ENCODE measurements at regions not wholly inside any gene's neighbourhood (a gene's known extent, or its start where the extent isn't known, plus 50 kb on each side); places are given as distances from the start of the nearest gene placed in this dataset.
A peak's percentile ranks its signal among the peaks of the same experiment; 100 is the strongest.
"Not testable (repeated sequence)": the region's sequence is repeated elsewhere in the genome, so short reads cannot be mapped to it uniquely, and the experiment has no call there.

DNA sequence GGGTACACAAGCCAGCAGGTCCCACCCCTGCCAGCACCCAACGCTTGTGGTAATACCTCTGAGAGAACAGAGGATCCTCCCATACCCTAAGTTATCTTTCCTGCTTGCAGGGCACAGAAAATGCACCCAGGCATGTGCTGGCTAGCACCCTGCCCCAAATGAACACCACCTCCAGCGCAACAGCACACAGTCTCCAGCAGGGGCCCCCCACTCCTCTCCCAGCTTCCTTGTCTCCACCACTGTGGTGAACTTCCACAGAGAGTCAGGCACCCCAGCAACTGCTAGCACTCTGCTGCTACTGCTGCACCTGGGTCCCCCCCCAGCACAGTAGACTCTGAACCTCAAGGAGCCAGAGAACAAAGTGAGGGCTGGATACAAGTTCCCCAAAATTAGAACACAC, 216.8 kb upstream of the CNTNAP5 start:
- DNase-seq (ENCODE audit: low read depth) = peak; percentile 5

DNA sequence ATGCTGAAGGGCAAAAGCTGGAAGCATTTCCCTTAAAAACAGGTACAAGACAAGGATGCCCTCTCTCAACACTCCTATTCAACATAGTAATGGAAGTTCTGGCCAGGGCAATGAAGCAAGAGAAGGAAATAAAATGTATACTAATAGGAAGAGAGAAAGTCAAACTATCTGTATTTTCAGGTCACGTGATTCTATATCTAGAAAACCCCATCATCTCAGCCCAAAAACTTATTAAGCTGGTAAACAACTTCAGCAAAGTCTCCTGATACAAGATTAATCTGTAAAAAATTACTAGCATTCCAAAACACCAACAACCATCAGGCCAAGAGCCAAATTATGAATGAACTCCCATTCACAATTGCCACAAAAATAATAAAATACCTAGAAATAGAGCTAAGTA, 213.2 kb upstream of the CNTNAP5 start:
- DNase-seq (ENCODE audit: low read depth) = no peak

DNA sequence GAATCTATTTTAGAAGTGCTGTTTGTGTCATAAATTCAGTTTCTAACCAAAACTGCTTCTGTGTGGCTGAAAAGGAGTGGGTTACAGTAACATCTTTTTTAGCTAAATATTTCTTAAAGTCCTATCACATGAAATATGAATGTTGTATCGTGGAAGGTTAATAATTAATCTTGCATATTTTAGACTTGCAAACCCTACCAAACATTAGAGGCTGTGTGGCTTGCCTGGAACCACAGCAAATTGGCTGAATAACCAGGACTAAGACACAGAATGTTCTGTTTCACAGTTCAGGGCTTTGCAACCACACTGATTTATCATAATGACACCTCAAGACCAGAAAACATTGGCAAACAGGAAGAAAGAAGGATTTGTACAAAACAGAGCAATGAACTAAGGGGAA, 208.9 kb upstream of the CNTNAP5 start:
- no peak for DNase-seq (ENCODE audit: low read depth)

DNA sequence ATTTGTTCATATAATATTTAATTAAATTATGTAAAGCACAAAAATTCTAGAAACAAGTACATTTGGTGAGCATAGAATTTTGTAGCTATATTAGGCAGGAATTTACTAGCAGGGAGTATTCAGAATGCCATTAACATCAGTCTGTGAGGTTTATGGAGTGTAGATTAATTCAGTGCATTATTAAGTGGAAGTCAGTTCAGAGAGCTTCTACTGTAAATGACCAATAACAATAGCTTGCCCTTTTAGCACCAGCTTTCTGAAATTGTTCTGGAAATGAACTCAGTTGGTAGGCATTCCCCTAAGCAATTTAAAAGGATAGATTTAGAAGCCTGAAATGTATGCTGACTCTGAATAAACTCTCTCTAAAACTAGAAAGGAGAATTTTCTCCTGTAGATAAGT, 208.2 kb upstream of the CNTNAP5 start:
- no peak for DNase-seq (ENCODE audit: low read depth)

DNA sequence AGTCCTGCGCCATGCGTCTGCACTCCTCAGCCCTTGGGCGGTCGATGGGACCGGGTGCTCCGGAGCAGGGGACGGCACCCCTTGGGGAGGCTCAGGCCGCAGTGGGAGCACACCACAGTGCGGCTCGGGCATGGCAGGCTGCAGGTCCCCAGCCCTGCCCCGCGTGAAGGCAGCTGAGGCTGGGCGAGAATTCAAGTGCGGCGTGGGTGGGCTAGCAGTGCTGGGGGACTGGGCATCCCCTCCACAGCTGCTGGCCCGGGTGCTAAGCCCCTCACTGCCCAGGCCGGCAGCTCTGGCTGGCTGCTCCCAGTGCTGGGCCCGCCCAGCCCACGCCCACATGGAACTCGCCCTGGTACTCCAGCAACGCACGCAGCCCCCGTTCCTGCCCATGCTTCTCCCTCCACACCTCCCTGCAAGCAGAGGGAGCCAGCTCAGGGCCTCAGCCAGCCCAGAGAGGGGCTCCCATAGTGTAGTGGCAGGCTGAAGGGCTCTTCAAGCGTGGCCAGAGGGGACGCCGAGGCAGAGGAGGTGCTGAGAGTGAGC, 198.3 kb upstream of the CNTNAP5 start:
- no peak for DNase-seq (ENCODE audit: low read depth)

DNA sequence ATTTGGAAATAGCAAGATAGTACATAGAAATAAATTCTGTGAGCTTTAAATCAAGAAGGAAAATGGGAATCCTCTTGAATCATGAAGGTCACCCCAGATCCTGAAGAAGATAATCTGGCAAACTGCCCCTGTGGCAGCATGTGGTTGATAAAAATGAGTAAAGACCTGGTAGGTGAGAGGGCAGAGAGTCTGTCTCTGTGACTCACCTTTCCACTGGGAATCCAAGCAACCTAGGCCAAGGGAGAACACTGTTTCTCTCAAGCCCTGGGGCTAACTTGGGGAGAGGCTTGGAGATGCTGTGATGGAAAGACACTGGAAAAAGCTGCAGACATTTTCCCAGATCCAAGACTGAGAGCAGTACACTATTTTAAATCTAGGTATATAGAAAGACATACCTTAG, 185.8 kb upstream of the CNTNAP5 start:
- no peak for DNase-seq (ENCODE audit: low read depth)

DNA sequence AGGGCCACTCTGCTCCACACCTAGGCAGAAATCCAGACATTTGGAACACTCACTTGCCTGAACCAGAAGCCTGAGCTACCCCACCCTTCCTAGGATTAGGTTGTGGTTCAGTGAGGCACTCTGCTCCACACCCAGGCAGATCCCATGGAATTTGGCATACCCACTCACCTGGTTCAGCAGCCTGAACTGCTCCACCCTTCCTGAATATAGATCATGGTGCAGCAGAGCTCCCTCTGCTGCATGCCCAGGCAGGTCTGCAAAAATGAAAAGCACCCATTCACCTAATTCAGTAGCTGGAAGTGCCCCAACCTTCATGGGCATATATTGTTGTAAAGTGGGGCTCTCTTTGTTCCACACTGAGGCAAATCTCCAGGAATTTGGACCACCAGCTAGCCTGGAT, 185.1 kb upstream of the CNTNAP5 start:
- no peak for DNase-seq (ENCODE audit: low read depth)

DNA sequence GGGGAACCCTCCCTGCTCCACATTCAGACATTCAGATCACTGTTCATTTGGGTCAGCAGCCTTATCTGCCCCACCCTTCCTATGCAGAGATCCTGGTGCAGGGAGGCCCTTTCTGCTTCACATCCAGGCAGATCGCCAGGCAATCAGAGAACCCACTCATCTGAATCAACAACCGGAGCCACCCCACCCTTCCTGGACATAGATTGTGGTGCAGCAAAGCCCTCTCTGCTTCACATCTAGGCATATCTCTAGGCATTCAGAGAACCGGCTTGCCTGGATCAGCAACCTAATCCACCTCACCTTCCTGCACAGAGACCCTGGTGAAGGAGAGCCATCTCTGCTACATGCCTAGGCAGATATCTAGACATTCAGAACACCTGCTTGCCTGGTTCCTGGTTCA, 184.5 kb upstream of the CNTNAP5 start:
- DNase-seq (ENCODE audit: low read depth) = no peak

DNA sequence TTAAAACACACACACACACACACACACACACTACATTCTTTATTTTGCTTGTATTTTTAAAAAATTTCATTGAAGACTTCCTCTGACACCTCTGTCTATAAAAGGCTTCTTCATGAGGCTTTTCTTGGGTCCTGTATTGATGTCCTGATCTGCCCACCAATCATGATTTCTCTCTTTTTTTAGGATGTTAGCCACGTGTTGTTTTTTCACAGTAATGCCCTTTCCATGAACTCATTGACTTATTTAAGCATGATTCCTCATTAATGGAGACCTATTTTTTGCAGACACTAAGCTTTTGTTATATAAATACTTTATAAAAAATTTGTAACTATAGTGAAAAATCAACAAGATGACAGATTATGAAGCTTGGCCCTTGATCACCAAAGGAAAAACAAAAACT, 173.8 kb upstream of the CNTNAP5 start:
- no peak for DNase-seq (ENCODE audit: low read depth)

DNA sequence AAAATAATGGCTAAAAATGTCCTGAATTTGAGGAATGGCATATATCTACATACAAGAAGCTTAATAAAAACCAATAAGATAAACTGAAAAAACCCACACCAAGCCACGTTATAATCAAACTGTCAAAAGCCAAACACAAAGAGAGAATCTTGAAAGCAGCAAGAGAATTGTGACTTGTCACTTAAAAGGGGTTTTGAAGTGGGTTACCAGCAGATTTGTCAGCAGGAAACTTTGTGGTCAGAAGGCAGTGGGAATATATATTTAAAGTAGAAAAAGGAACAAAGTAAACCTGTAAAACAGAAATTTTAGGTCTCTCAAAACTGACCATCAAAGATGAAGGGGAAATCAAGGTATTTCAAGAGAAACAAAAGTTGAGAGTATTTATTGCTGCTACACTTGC, 171.9 kb upstream of the CNTNAP5 start:
- no peak for DNase-seq (ENCODE audit: low read depth)

DNA sequence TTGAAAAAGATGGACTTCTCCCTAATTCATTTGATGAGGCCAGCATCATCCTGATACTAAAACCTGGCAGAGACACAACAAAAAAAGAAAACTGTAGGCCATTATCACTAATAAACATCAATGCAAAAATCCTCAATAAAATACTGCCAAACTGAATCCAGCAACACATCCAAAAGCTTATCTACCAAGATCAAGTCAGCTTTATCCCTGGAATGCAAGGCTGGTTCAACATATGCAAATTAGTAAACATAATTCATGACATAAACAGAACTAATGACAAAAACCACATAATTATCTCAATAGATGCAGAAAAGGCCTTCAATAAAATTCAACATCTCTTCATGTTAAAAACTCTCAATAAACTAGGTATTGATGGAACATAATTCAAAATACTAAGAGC, 166.1 kb upstream of the CNTNAP5 start:
- not testable (repeated sequence) for DNase-seq (ENCODE audit: low read depth)

DNA sequence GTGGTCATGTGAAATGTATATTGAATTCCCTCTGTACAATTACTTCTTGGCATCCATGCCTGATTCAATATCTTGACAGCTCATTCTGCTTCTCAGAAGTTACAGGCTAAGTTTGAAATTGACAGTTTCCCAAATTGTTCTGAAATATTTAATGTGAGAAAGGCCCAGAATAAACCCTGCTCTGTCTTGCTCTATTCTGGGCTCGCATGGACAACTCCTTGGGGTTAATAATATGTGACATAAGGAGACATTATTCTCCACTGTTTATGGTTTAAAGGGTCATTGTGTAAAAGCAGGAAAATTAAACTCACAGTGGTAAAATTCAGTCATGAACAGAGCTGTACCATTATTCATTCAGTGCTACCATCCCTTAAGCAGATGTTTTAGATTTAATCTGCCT, 160.7 kb upstream of the CNTNAP5 start:
- no peak for DNase-seq (ENCODE audit: low read depth)

DNA sequence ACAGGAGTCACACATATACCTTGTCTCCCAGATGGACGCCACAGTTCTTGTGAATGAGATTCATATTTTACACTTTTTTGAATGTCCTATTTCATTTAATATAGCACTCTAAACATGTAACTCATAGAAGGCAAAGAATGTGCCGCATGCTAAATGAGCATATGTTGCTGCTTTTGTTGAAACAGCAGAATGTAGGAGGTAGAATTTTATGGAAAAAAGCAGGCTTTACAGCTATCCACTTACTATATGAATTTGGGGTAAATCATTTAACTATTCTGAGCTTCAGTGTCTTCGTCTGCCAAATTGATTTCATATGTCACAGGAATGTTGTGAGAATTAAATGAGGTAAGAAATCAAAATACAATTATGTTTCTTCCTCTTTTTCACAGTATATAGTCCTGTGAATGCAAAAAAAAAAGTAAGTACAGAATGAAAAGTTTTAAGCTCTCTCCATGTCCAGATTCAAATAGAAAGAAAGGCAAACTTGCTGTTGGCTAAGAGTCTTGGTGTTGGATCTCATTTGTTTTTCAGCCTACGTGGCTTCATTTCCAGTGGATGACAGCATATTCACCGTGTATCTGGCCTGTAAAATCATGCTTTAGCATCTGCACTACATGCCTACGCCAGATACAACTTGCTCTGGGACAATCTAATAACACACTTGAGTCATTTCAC, 154.7 kb upstream of the CNTNAP5 start:
- DNase-seq (ENCODE audit: low read depth) = no peak

DNA sequence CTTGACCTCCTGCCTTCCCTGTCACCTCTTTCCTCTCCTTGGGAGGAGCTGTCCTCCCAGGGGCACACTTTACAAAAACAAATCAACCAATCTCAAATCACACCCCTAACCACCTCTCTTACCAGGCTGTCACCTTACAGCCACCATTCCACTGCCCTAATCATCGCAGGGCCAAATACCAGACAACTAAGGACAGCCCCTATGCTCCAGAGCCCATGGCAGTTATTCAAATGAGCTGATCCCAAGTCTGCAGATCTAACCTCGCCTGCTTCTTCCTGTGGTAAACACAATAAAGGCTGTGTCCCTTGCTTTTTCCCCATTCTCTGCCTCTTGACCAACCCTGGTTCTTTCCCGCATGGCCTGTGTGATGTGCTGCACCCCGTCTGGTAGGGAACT, 154.2 kb upstream of the CNTNAP5 start:
- DNase-seq (ENCODE audit: low read depth) = no peak

DNA sequence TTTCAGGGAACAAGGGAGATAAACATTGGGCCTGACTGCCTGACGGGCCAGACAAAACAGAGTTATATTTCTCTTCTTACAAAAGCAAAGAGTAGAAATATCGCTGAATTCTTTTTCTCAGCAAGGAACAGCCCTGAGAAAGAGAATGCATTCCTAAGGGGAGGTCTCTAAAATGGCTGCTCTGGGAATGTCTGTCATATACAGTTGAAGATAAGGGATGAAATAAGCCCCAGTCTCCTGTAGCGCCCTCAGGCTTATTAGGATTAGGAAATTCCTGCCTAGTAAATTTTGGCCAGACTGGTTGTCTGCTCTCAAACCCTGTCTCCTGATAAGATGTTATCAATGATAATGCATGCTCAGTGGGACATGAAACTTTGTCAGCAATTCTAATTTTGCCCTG, 134.9 kb upstream of the CNTNAP5 start:
- DNase-seq (ENCODE audit: low read depth) = no peak

DNA sequence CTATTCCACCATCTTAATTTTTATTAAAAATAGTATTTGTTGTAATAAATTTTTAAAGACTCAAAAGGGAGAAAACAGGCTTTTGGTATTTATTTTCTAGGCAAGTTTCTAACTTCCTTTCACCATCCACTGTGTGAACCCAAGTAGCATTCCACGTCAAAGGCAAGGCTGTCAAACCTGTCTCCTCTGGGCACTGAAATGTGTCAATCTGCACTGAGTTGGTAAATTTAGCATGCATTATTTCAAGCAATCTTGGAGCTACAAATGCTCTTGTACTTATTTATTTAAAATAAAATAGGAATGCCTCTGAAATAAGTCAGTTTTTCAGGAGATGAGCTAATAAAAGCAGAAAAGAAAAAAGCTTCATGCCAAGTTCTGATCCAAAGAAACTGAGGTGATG, 130.9 kb upstream of the CNTNAP5 start:
- no peak for DNase-seq (ENCODE audit: low read depth)

DNA sequence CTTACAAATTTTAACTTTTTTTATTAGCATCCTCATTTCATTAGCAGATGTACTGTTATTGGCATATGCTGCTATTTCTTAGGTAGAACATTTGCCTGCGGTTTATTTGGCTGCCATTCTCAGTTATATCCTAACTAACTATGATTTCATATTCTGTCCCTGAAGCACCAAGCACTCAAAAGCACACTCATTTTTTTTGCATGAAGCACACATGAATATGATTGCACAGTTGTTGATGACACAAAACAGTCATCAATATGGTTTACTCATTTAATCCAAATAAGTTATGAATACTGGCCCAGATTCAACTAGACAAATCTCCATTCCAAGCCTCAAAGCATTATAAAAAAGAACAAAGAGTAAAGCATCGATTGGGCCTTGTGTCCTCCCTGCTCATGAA, 129.4 kb upstream of the CNTNAP5 start:
- DNase-seq (ENCODE audit: low read depth) = no peak

DNA sequence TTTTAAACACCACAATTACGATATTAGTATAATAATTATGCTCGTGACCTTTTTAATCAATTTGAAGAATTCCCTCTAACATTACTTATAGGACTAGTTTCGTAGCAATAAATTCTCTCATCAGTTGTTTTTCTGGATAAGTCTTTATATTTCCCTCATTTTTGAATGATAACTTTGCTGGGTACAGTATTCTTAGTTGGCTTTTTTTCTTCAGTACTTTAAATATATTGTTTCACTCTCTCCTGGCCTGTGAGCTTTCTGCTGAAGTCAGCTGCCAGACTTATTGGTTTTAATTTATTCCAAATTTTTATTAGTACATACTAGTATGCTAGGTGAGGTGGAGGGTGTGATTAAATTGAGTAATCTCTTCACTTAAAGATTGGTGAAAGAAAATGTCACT, 123.8 kb upstream of the CNTNAP5 start:
- DNase-seq (ENCODE audit: low read depth) = no peak

DNA sequence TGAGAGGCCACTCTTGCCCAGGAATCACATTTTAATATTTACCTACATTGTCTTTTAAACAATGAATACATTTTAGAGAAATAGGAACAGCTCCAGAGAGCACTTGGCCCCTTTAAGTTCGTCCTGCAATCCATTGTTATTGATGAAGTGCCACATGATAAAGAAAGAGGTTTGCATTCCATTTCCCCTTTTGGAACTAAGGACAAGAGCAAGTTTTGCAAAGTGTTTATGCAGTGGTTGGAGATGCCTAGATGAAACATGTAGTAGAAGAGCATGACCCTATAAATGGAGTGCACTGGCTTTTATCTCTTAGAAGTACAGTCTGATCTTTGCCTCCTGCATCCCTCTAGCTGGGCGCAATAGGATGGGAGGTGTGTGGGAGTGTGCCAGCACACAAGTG, 118.7 kb upstream of the CNTNAP5 start:
- DNase-seq (ENCODE audit: low read depth) = no peak

DNA sequence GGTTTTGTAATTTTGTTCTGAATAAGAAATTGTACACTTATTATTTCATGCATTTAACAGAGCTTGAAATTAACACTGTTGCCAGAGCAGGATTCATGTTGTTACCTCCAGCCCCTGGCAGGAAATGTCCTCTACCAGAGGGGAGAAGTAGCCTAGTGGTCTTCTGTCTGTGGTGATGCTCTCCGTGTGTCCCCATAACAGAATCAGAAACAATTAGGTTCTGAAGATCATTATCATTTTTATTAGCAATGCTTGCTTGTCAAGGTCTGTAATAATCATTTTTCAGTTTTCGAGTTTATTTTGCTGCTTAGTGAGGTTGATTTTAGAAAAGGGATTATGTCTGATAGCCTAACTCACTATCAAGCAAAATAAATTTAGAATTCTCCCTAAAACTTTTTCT, 116.6 kb upstream of the CNTNAP5 start:
- no peak for DNase-seq (ENCODE audit: low read depth)

DNA sequence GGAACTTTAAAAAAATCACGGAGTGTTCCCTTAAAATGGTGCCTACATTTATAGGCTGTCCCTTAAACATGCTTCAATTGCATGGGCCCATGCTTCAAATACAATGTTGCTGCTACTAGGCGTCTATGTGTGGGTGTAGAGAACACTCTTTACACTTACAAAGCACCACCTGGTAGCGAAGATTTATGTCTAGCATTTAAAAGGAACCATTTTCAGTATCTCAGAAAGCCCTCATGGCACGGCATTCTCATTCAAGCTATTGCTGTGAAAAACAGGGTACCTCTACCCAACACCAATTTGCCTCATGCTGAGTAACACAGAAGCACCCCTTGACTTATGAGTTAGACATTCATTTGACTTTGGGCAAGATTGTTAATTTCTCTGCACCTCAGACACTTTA, 112.9 kb upstream of the CNTNAP5 start:
- DNase-seq (ENCODE audit: low read depth) = no peak

DNA sequence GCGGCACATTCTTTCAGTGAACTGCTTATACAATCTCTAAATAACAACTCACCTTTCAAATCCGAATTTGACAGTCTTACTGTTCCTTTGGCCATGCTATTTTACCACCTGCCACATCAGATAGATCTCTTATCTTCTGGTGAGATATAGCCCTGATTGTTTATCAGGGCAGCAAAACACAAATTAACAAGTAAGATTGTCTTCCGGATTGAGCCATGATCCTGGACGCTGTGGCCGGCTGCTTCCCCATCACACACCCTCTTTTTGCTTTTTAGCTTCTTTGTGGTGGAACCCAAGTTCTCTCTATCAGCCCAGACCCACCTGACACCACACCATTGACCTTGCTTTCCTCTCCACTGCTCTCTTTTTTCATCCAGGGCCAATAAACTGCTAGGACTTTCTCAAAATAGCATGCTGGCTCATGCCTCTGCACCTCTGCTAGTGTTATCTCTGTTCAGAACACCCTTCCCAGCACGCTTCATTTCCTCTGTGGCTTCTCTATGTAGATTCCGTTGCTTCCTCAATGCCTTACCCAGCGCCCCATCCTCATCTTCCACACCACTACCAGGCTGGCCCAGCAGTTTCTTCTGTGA, 111.8 kb upstream of the CNTNAP5 start:
- no peak for DNase-seq (ENCODE audit: low read depth)

DNA sequence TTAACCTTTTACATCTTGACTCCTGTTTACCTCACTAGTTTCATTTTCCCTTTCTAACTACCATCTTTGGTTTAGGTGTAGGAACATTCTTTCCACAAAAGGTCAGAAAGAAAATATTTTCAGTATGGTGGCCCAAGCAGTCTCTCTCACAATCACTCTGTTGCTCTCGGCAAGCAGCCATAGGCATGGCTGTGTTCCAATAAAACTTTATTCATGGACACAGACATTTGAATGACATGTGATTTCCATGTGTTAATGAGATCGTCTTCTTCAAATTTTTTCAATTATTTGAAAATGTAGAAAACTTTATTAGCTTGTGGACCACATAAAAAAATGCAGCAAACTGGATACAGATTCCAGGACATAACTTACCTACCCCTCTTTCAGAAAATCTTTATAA, 109.7 kb upstream of the CNTNAP5 start:
- peak; percentile 29 for DNase-seq (ENCODE audit: low read depth)

DNA sequence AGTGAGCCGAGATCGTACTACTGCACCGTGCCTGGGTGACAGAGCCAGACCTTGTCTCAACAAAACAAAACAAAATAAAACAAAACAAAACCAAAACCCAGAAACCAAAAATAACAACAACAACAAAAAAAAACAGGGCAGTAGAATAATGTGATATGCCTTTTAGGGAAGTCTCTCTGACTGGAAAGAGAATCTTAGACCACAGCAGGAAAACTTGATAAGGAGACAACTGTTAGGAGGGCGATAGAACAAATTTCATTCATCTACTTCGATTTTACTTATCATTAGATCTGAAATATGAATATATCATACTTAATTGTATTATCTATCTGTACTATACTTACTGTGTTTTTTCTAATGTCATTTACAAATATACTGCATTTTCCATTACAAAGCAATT, 109.0 kb upstream of the CNTNAP5 start:
- DNase-seq (ENCODE audit: low read depth) = no peak
